ENCODE measurements at regions not wholly inside any gene's neighbourhood (a gene's known extent, or its start where the extent isn't known, plus 50 kb on each side); places are given as distances from the start of the nearest gene placed in this dataset.

DNA sequence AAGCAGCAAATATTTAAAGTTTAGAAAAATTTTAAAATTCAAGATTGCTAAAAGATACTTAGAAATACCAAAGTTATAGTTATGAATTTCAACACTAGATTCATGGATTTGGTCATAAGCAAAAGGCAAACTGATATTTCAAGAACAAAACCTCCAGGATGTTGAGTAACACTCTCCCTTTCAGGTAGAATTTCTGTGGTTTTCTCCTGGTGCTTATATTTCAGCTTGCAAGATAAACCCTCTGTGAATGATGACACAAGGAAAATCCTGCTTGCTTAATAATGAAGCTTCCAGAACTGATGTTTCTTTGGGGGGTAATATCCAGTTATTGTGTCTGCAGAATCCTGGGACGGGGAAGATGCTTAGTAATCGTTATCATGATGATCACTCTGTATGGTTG, 320.3 kb upstream of the EDNRB start:
- TF ChIP-seq, protein P1, sequence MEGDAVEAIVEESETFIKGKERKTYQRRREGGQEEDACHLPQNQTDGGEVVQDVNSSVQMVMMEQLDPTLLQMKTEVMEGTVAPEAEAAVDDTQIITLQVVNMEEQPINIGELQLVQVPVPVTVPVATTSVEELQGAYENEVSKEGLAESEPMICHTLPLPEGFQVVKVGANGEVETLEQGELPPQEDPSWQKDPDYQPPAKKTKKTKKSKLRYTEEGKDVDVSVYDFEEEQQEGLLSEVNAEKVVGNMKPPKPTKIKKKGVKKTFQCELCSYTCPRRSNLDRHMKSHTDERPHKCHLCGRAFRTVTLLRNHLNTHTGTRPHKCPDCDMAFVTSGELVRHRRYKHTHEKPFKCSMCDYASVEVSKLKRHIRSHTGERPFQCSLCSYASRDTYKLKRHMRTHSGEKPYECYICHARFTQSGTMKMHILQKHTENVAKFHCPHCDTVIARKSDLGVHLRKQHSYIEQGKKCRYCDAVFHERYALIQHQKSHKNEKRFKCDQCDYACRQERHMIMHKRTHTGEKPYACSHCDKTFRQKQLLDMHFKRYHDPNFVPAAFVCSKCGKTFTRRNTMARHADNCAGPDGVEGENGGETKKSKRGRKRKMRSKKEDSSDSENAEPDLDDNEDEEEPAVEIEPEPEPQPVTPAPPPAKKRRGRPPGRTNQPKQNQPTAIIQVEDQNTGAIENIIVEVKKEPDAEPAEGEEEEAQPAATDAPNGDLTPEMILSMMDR (conservative IDR thresholded peaks at IDR 0.05; ENCODE audit: low read depth in 2 of 2): no peak
- TF ChIP-seq, protein P2, sequence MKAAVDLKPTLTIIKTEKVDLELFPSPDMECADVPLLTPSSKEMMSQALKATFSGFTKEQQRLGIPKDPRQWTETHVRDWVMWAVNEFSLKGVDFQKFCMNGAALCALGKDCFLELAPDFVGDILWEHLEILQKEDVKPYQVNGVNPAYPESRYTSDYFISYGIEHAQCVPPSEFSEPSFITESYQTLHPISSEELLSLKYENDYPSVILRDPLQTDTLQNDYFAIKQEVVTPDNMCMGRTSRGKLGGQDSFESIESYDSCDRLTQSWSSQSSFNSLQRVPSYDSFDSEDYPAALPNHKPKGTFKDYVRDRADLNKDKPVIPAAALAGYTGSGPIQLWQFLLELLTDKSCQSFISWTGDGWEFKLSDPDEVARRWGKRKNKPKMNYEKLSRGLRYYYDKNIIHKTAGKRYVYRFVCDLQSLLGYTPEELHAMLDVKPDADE (IDR thresholded peaks at IDR 0.05): no peak
- TF ChIP-seq EZH2 (IDR thresholded peaks at IDR 0.05; ENCODE audit: low read depth, unreplicated experiment) (no peak), EZH2phosphoT487 (IDR thresholded peaks at IDR 0.05; ENCODE audit: unreplicated experiment) (no peak), POLR2AphosphoS5 (IDR thresholded peaks at IDR 0.05; ENCODE audit: low read depth) (no peak), ZNF114 (CRISPR knock-in tag; IDR thresholded peaks at IDR 0.05) (no peak), ZNF331 (CRISPR knock-in tag; IDR thresholded peaks at IDR 0.05; ENCODE audit: low read depth) (no peak), NANOG (IDR thresholded peaks at IDR 0.05; ENCODE audit: borderline replicate concordance) (no peak), JUNB (IDR thresholded peaks at IDR 0.05; ENCODE audit: unreplicated experiment) (no peak), CREB1 (CRISPR knock-in tag; IDR thresholded peaks at IDR 0.05; ENCODE audit: low read depth) (no peak)
- TF ChIP-seq, protein P3, sequence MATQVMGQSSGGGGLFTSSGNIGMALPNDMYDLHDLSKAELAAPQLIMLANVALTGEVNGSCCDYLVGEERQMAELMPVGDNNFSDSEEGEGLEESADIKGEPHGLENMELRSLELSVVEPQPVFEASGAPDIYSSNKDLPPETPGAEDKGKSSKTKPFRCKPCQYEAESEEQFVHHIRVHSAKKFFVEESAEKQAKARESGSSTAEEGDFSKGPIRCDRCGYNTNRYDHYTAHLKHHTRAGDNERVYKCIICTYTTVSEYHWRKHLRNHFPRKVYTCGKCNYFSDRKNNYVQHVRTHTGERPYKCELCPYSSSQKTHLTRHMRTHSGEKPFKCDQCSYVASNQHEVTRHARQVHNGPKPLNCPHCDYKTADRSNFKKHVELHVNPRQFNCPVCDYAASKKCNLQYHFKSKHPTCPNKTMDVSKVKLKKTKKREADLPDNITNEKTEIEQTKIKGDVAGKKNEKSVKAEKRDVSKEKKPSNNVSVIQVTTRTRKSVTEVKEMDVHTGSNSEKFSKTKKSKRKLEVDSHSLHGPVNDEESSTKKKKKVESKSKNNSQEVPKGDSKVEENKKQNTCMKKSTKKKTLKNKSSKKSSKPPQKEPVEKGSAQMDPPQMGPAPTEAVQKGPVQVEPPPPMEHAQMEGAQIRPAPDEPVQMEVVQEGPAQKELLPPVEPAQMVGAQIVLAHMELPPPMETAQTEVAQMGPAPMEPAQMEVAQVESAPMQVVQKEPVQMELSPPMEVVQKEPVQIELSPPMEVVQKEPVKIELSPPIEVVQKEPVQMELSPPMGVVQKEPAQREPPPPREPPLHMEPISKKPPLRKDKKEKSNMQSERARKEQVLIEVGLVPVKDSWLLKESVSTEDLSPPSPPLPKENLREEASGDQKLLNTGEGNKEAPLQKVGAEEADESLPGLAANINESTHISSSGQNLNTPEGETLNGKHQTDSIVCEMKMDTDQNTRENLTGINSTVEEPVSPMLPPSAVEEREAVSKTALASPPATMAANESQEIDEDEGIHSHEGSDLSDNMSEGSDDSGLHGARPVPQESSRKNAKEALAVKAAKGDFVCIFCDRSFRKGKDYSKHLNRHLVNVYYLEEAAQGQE (IDR thresholded peaks at IDR 0.05; ENCODE audit: unreplicated experiment): no peak
- TF ChIP-seq, protein P4, sequence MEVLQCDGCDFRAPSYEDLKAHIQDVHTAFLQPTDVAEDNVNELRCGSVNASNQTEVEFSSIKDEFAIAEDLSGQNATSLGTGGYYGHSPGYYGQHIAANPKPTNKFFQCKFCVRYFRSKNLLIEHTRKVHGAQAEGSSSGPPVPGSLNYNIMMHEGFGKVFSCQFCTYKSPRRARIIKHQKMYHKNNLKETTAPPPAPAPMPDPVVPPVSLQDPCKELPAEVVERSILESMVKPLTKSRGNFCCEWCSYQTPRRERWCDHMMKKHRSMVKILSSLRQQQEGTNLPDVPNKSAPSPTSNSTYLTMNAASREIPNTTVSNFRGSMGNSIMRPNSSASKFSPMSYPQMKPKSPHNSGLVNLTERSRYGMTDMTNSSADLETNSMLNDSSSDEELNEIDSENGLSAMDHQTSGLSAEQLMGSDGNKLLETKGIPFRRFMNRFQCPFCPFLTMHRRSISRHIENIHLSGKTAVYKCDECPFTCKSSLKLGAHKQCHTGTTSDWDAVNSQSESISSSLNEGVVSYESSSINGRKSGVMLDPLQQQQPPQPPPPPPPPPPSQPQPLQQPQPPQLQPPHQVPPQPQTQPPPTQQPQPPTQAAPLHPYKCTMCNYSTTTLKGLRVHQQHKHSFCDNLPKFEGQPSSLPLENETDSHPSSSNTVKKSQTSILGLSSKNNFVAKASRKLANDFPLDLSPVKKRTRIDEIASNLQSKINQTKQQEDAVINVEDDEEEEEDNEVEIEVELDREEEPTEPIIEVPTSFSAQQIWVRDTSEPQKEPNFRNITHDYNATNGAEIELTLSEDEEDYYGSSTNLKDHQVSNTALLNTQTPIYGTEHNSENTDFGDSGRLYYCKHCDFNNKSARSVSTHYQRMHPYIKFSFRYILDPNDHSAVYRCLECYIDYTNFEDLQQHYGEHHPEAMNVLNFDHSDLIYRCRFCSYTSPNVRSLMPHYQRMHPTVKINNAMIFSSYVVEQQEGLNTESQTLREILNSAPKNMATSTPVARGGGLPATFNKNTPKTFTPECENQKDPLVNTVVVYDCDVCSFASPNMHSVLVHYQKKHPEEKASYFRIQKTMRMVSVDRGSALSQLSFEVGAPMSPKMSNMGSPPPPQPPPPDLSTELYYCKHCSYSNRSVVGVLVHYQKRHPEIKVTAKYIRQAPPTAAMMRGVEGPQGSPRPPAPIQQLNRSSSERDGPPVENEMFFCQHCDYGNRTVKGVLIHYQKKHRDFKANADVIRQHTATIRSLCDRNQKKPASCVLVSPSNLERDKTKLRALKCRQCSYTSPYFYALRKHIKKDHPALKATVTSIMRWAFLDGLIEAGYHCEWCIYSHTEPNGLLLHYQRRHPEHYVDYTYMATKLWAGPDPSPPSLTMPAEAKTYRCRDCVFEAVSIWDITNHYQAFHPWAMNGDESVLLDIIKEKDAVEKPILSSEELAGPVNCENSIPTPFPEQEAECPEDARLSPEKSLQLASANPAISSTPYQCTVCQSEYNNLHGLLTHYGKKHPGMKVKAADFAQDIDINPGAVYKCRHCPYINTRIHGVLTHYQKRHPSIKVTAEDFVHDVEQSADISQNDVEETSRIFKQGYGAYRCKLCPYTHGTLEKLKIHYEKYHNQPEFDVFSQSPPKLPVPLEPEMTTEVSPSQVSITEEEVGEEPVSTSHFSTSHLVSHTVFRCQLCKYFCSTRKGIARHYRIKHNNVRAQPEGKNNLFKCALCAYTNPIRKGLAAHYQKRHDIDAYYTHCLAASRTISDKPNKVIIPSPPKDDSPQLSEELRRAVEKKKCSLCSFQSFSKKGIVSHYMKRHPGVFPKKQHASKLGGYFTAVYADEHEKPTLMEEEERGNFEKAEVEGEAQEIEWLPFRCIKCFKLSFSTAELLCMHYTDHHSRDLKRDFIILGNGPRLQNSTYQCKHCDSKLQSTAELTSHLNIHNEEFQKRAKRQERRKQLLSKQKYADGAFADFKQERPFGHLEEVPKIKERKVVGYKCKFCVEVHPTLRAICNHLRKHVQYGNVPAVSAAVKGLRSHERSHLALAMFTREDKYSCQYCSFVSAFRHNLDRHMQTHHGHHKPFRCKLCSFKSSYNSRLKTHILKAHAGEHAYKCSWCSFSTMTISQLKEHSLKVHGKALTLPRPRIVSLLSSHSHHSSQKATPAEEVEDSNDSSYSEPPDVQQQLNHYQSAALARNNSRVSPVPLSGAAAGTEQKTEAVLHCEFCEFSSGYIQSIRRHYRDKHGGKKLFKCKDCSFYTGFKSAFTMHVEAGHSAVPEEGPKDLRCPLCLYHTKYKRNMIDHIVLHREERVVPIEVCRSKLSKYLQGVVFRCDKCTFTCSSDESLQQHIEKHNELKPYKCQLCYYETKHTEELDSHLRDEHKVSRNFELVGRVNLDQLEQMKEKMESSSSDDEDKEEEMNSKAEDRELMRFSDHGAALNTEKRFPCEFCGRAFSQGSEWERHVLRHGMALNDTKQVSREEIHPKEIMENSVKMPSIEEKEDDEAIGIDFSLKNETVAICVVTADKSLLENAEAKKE (CRISPR knock-in tag; IDR thresholded peaks at IDR 0.05): no peak

All from GM23338 (cell line).